GM23338 (cell line): ENCODE measurements at regions not wholly inside any gene's neighbourhood (a gene's known extent, or its start where the extent isn't known, plus 50 kb on each side); places are given as distances from the start of the nearest gene placed in this dataset.

Experiments used
- CREB1 ChIP-seq: fragments of 250-450 bp; sonication (Bioruptor Pico); IDR thresholded peaks from 2 replicates; pipeline ENCODE4 v1.5.0; 2020; ENCODE audit warnings: low read depth, mild to moderate bottlenecking, moderate library complexity
- CTCF ChIP-seq, 2 experiments: fragments of 200-600 bp in 1 of 2; sonication (generic) in 1 of 2; conservative IDR thresholded peaks; 2 replicates each; pipeline versions ENCODE4 v1.5.1 to v1.6.1; 2016 to 2017; ENCODE audit warnings: antibody characterized with exemption in 2 of 2, low read depth in 2 of 2, mild to moderate bottlenecking in 2 of 2, moderate library complexity in 1 of 2
- EZH2 ChIP-seq: fragments of 200-600 bp; sonication (generic); IDR thresholded peaks from one replicate; pipeline ENCODE4 v1.8.0; 2017; ENCODE audit warnings: antibody characterized with exemption, mild to moderate bottlenecking, low read depth; ENCODE audit not compliant: unreplicated experiment
- JUNB ChIP-seq: IDR thresholded peaks from one replicate; pipeline ENCODE4 v1.6.1; 2016; ENCODE audit warnings: antibody characterized with exemption; ENCODE audit not compliant: unreplicated experiment
- POLR2AphosphoS5 ChIP-seq: IDR thresholded peaks from 2 replicates; pipeline ENCODE4 v1.6.1; 2016; ENCODE audit warnings: antibody characterized with exemption, low read depth
- TF ChIP-seq, protein P1 (sequence below): IDR thresholded peaks from one replicate; pipeline ENCODE4 v1.6.1; 2018; ENCODE audit warnings: antibody characterized with exemption; ENCODE audit not compliant: unreplicated experiment

DNA sequence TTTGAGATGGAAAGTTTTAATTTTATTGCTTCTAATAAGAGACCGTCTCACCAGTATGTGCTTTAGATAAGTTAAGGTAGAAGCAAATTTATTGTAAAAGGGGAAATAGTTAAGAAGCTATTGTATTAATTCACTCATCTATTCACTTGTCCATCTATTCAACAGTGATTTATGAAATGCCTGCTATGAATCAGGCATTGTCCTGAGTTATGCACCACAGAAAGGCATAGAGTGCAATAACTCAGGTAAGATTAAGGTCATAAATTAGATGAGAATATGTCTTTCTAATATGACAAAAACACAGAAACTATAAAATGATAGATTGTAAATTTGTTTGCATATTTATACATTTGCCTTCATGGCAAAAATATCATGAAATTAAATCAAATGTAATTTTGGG is 379.3 kb upstream of the PCDH15 start:
- no peak for TF ChIP-seq CTCF (conservative IDR thresholded peaks at IDR 0.05; ENCODE audit: low read depth in 2 of 2)
- TF ChIP-seq CREB1 = no peak
- TF ChIP-seq POLR2AphosphoS5 = no peak
- TF ChIP-seq, protein P1, sequence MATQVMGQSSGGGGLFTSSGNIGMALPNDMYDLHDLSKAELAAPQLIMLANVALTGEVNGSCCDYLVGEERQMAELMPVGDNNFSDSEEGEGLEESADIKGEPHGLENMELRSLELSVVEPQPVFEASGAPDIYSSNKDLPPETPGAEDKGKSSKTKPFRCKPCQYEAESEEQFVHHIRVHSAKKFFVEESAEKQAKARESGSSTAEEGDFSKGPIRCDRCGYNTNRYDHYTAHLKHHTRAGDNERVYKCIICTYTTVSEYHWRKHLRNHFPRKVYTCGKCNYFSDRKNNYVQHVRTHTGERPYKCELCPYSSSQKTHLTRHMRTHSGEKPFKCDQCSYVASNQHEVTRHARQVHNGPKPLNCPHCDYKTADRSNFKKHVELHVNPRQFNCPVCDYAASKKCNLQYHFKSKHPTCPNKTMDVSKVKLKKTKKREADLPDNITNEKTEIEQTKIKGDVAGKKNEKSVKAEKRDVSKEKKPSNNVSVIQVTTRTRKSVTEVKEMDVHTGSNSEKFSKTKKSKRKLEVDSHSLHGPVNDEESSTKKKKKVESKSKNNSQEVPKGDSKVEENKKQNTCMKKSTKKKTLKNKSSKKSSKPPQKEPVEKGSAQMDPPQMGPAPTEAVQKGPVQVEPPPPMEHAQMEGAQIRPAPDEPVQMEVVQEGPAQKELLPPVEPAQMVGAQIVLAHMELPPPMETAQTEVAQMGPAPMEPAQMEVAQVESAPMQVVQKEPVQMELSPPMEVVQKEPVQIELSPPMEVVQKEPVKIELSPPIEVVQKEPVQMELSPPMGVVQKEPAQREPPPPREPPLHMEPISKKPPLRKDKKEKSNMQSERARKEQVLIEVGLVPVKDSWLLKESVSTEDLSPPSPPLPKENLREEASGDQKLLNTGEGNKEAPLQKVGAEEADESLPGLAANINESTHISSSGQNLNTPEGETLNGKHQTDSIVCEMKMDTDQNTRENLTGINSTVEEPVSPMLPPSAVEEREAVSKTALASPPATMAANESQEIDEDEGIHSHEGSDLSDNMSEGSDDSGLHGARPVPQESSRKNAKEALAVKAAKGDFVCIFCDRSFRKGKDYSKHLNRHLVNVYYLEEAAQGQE = no peak
- TF ChIP-seq EZH2 = no peak
- no peak for TF ChIP-seq JUNB
